NCI-H526 (cell line): ENCODE measurements at regions not wholly inside any gene's neighbourhood (a gene's known extent, or its start where the extent isn't known, plus 50 kb on each side); places are given as distances from the start of the nearest gene placed in this dataset.
A peak's percentile ranks its signal among the peaks of the same experiment; 100 is the strongest.

ENCODE experiments used
- DNase-seq, 2 experiments: peaks; one replicate each; lab custom pipeline; 2025; lab: John Stamatoyannopoulos, UW

GRCh38 chr21:32934829-32935228 is 90.9 kb upstream of the OLIG2 start:
- DNase-seq: no peak

- DNase-seq: peak; percentile 22 to 76
These were observed 85.4 kb upstream of the OLIG2 start for GRCh38 chr21:32940079-32941014.

GRCh38 chr21:32941263-32941662 is 84.5 kb upstream of the OLIG2 start:
- DNase-seq: no peak

GRCh38 chr21:32946654-32947053 is 79.1 kb upstream of the OLIG2 start:
- no peak for DNase-seq

- no peak for DNase-seq
These were observed 78.0 kb upstream of the OLIG2 start for GRCh38 chr21:32947736-32948135.

GRCh38 chr21:32949701-32950100 is 76.0 kb upstream of the OLIG2 start:
- DNase-seq: no peak

- DNase-seq: no peak
These were observed 74.7 kb upstream of the OLIG2 start for GRCh38 chr21:32951041-32951440.

- DNase-seq: no peak
These were observed 71.4 kb upstream of the OLIG2 start for GRCh38 chr21:32954353-32954752.

GRCh38 chr21:32955311-32956060 is 70.2 kb upstream of the OLIG2 start:
- no peak for DNase-seq

GRCh38 chr21:32956061-32956656 is 69.6 kb upstream of the OLIG2 start:
- DNase-seq: no peak

GRCh38 chr21:32957545-32957944 is 68.2 kb upstream of the OLIG2 start:
- no peak for DNase-seq

GRCh38 chr21:32958288-32959002 is 67.3 kb upstream of the OLIG2 start:
- DNase-seq: no peak

GRCh38 chr21:32962268-32962667 is 63.5 kb upstream of the OLIG2 start:
- no peak for DNase-seq

- DNase-seq: peak in 1 of 2 experiments; percentile 8
These were observed 60.5 kb upstream of the OLIG2 start for GRCh38 chr21:32965129-32965680.

GRCh38 chr21:32966120-32966519 is 59.6 kb upstream of the OLIG2 start:
- no peak for DNase-seq

- DNase-seq: peak; percentile 65 to 84
These were observed 57.6 kb upstream of the OLIG2 start for GRCh38 chr21:32968103-32968502.

- no peak for DNase-seq
These were observed 51.1 kb upstream of the OLIG2 start for GRCh38 chr21:32974653-32975052.

- DNase-seq: peak in 1 of 2 experiments; percentile 39
These were observed 49.8 kb upstream of the OLIG2 start for GRCh38 chr21:32975811-32976431.
